HG02938 (cell line): ENCODE measurements at regions not wholly inside any gene's neighbourhood (a gene's known extent, or its start where the extent isn't known, plus 50 kb on each side); places are given as distances from the start of the nearest gene placed in this dataset.
"Not testable (repeated sequence)": the region's sequence is repeated elsewhere in the genome, so short reads cannot be mapped to it uniquely, and the experiment has no call there.

Experiments
- ATAC-seq: cut with Tn5 transposase; IDR thresholded peaks from one replicate; pipeline ENCODE4 v1.9.1; 2021; ENCODE audit warnings: mild to moderate bottlenecking, moderate library complexity; ENCODE audit not compliant: unreplicated experiment

- ATAC-seq: no peak
Measured at GRCh38 chr2:241981076-241981700, 111.7 kb downstream of the RTP5 start.

- no peak for ATAC-seq
Measured at GRCh38 chr2:241982706-241983570, 113.4 kb downstream of the RTP5 start.

- no peak for ATAC-seq
Measured at GRCh38 chr2:241983571-241984270, 114.2 kb downstream of the RTP5 start.

- no peak for ATAC-seq
Measured at GRCh38 chr2:241984271-241984655, 114.7 kb downstream of the RTP5 start.

- ATAC-seq: no peak
Measured at GRCh38 chr2:241984658-241985057, 115.1 kb downstream of the RTP5 start.

DNA sequence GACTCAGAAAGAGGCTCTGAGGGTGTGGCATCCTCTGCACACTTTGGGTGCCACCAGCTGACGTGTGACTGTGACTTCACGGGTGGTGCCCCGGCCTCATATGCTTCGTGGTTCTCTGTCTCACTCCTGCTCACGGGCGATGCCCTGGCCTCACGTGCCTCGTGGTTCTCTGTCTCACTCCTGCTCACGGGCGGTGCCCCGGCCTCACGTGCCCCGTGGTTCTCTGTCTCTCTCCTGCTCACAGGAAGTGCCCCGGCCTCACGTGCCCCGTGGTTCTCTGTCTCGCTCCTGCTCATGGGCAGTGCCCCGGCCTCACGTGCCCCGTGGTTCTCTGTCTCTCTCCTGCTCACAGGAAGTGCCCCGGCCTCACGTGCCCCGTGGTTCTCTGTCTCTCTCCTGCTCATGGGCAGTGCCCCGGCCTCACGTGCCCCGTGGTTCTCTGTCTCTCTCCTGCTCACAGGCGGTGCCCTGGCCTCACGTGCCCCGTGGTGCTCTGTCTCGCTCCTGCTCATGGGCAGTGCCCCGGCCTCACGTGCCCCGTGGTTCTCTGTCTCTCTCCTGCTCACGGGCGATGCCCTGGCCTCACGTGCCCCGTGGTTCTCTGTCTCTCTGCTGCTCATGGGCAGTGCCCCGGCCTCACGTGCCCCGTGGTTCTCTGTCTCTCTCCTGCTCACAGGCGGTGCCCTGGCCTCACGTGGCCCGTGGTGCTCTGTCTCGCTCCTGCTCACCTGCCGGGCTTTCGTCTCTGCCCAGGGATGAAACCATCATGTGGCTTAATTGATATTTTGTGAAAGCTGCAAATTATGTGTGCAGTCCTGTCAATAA is 115.8 kb downstream of the RTP5 start:
- ATAC-seq: not testable (repeated sequence)

DNA sequence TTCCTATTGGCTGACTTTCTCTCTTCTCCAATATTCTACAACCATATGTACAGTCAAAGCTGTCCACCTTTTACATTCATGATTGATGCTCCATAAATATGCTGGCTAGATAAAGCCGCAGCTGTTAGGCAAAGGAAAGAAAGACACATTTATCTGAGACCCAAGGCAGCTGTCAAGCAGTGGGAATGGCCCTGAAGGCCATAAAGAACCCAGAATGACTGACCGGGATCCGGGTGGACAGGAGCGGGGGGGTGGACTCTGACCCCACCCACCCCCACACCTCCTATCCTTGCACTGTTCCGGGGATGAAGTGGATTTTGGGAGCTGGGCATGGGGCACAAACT is 116.4 kb downstream of the RTP5 start:
- ATAC-seq: no peak

DNA sequence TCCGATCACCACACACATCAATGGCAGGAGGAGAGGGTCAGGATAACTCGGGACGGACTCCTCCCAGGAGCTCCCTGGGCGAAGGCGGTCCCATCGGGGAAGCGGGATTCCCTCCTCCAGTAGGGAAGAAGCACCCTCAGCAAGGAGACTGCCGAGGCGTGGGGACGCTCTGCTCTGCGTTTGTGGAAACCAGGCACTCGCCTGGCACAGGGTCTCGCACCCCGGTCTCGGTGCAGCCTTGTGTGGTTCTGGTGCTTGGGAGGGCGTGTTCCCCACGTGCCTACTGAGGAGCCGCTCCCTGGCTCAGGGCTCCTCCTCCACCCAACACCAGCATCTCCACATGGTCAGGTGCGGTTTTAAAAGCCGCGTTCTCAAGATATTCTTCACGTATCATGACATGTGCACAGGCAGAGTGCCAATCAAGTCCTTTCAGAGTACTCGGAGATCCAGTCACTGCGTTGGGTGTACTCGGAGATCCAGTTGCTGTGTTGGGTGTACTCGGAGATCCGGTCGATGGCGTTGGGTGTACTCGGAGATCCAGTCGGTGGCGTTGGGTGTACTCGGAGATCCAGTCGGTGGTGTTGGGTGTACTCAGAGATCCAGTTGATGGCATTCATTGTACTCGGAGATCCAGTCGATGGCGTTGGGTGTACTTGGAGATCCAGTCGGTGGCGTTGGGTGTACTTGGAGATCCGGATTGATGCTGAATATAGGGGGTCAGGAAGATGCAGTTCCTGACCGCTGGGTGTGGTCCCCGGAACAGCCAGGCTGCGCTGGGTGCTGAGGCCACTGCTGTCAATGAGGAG is 117.5 kb downstream of the RTP5 start:
- ATAC-seq: no peak

- ATAC-seq: no peak
Measured at GRCh38 chr2:241987726-241988125, 118.2 kb downstream of the RTP5 start.

GRCh38 chr2:241988146-241988545 is 118.6 kb downstream of the RTP5 start:
- no peak for ATAC-seq

DNA sequence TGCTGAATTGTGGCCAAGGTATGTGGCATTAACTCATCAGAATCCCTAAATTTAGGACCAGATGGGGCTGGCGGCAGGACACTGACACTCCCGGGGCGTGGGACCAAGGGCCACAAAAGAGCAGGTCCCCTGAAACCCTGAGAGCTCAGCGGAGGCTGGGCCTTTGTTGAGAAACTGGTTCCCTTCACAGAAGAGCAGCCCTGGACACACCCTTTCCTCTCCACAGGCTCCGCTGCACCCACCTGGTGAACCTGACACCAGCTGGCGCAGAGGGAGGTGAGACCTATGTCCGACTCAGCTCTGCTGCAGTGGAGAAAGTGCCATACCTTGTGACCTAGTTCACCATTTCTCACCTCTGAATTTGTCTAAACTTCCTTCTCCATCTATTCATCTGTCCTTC is 119.5 kb downstream of the RTP5 start:
- no peak for ATAC-seq

DNA sequence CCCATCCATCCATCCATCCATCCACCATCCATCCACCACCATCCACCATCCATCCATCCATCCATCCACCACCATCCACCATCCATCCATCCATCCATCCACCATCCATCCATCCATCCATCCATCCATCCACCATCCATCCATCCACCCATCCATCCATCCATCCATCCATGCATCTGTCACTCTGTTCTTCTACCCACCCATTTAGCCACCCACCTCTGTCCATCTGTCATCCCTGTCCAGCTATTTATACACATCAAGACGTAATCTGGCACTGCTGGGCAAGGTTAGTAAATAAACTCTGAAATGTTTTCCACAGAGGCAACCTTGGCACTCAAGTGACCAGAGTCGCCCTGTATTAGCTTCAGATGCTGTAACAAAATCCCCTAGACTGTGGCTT is 120.9 kb downstream of the RTP5 start:
- no peak for ATAC-seq

DNA sequence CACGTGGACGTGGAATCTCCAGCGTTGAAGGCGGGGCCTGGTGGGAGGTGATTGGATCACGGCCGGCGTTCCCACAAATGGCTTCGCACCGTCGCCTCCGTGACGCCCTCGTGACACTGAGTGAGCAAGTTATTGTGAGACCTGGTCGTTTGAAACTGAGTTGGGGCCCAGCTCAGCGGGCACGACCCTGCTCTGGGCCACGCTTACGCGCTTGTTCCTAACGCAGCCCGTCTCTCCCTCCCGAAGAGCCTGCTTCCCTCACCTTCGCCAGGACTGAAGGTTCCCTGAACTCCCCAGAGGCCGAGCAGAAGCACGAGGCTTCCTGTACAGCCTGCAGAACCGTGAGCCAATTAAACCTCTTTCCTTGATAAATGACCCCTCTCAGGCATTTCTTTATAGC is 121.8 kb downstream of the RTP5 start:
- ATAC-seq: no peak

DNA sequence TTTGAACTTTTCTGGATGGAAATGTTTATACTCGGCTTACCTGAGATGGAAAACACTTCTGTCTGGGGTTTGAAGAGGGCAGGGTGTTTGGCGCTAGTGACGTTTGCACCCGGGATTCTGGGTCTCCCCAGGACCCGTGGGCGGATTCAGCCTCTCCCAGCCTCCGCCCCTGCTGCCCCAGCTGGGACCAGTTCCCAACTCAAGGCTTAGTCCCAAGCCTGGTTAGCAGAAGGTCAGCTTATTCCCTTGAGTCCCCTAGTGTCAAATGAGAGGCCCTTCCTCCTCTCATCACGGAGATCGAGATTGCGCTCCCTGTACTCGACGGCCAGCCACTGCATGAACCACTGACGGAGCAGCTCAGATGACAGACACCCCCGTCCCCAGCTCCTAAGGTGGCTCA is 123.2 kb downstream of the RTP5 start:
- ATAC-seq: no peak

DNA sequence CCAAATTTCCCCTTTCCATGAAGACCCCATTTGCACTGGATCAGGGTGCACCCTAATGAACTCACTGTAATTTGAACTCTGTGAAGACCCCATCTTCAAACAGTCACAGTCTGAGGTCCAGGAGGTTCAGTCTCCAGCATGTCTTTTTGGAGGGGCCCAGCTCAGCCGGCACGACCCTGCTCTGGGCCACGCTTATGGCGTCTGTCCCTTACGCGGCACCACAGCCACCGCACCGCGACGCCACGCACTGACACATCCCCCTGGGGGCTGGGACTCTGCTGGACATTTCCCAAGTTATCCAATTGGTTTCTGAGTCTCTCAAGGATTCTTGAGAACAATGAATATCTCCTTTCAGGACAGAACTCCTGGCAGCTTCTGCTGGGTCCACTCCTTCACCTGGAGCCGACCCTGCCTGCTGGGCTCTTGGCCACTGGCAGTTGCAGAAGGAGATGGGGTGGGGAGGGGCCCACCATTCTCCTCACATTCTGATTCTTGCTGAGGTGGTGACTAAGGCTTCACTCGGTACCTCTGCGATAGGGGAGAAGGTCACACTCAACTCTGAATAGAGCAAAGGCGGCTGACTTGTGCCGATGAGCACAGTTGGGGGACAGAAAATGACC is 124.0 kb downstream of the RTP5 start:
- no peak for ATAC-seq

- ATAC-seq: no peak
Measured at GRCh38 chr2:241994086-241994485, 124.6 kb downstream of the RTP5 start.

- ATAC-seq: no peak
Measured at GRCh38 chr2:241994556-241995213, 125.2 kb downstream of the RTP5 start.

- no peak for ATAC-seq
Measured at GRCh38 chr2:241996100-241996499, 126.6 kb downstream of the RTP5 start.

DNA sequence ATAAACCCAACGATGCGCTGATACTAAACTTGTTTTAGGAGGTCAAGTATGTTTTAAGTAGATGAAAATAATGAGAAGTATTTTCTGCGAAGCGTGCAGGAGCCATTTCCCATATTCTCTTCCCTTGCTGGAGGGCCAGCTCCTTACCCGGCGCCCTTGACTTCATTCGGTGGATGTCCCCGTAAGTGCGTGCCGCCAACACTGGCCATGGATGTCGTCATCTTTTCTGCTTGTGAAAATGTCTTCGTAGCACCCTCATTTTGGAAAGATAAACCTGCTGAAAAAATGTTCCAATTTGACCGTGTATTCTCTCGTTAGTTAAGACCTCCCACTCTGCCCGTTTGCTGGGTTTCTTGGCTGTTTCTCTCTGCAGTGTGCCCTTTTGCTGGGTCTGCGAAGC is 127.5 kb downstream of the RTP5 start:
- ATAC-seq: no peak
